CD4-positive, alpha-beta T cell treated with Interferon gamma for 1 hour (primary cell): ENCODE measurements at regions not wholly inside any gene's neighbourhood (a gene's known extent, or its start where the extent isn't known, plus 50 kb on each side); places are given as distances from the start of the nearest gene placed in this dataset.

Experiments used
- DNase-seq: peaks from one replicate; pipeline ENCODE4 v3.0.0-alpha.2; 2020

DNA sequence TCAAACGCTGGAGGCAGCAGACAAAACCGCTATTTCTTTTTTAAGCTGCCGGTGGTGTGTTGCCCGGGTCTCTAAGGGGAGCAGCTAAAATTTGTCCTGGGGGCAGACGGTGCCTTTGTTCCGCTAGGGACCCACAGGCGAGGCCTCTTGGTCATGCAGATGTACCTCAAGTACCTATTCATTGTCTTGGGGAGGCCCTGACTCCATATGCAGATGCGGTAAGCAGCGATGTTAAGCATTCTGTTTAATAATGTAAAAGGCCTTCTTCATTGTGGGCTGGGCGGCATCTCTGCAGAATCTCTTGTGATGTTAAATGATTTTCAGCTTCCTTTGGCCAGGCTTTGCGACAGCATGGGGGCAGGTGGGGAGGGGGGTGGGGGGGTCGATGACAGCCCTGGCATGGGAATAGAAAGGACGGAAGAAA is 98.9 kb upstream of the PJA1 start:
- no peak for DNase-seq

DNA sequence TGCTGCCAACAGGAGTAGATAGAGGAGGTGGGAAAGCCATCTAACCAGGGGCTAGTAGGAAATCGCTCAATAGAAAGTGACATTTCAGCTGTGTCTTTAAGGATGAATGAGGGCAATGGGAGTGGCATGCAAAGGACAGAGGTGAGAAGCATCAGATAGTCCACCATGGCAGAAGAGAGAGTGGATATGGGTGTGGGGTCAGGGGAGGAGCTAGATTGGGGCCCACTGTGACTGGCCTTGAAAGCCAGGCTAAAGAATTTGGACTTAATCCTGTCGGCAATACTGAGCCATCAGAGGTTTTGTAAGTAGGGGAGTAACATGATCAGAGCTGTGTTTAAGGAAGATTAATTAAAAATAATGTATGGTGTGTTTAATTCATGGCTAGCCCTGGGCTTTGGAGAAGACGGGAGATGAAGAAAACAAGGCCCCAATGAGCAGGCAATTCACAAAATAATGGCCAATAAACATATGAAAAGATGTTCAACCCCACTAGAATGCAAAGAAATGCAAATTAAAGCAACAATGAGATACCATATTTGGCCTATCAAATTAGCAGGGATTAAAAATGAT is 98.1 kb upstream of the PJA1 start:
- no peak for DNase-seq

DNA sequence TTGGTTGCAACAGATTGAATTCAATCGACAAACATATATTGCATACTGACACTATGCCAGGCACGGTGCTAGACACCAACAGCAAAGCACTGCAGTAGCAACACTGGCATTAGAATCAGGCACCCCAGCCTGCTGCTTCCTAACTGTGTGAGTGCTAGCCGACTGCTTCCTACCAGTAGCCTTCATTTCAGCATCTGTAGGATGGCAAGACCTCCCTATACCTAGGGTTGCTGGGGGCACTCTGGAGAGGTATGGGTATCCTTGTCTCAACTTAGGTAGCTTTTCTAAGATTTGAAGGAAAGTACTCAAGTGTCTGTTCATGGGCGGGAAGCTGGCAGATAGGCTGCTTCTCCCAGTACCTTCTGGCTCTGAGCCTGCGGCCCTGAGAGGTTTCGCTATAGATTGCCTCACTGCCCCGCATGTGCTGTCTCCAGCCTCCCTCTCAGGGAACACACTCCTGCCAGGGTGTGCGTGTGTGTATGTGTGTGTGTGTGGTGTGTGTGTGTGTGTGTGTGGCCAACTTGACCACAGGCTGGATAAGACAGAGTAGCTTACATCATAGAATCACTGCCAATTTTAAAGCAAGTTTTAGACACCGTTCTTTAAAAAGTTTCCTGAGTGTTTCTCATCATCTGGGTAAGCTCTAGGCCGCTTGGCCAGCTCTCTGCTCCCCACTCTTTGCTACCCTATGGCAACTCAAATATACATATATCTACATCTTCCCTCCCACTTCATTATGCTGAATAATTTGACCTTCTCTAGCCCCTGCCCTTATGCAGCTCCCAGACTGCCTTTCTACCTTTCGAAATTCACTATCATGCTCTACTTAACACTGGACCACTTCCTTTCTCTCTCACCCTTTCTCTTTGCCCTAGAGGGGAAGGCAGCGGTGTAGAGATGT is 97.0 kb upstream of the PJA1 start:
- DNase-seq, result no peak

DNA sequence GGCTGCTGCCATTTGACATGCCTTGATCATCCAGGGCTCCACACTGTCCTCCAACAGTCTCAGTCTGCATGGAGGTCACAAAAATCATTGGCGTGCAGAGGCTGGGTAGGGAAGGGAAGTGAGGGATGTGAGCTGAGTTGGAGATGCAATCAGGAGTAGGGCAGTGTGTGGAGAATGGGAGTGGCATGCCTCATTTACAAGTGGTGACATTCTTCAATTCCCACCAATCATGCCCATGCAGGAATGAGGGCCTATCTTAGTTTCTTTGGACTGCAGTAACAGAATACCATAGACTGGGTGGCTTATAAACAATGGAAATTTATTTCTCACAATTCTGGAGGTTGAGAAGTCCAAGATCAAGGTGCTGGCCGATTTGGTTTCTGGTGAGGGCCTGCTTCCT is 94.9 kb upstream of the PJA1 start:
- no peak for DNase-seq

GRCh38 chrX:69258893-69259292 is 93.6 kb upstream of the PJA1 start:
- DNase-seq, result no peak

DNA sequence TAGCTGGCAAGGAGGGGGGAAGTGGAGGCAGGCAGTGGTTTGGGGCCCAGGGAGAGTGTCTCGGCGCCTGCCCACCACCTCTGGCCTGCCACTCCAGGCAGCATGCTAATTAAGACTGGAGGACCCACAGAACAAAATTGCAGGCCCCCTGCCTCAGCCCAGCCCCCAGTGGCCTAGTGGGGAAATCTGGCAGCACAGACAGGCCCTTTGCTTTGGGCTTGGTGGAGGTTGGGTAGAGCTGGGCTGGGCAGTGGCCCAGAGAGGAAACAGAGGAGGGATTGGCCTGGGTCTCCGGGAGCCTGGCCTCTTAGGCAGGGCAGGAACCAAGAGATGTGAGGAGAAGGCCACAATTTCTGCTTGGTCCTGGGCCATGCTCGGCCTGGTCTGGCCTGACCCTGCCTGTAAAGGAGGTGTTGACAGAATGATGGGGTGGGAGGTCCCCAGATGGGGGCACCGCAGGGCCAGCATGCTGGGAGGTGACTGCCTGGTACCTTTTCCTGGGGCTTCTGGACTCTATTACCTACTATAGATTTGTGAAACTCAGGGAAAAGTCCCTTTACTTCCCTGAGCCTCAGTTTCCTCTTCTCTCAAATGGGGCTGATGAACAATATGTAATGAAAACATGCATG is 92.4 kb upstream of the PJA1 start:
- DNase-seq, result no peak

DNA sequence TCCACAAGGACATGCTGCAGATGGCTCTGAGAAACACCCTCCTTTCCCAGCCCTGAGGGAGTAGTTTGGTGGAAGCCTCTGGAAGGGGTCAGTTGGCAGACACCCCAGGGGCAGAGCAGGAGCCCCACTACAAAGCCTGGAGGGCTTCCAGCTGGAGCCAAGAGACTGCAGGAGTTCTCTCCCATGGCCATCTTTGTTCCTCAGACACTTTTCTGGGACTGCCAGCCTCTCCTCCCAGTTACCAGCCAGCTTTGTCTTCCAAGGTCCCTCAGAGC is 91.0 kb upstream of the PJA1 start:
- DNase-seq, result no peak

DNA sequence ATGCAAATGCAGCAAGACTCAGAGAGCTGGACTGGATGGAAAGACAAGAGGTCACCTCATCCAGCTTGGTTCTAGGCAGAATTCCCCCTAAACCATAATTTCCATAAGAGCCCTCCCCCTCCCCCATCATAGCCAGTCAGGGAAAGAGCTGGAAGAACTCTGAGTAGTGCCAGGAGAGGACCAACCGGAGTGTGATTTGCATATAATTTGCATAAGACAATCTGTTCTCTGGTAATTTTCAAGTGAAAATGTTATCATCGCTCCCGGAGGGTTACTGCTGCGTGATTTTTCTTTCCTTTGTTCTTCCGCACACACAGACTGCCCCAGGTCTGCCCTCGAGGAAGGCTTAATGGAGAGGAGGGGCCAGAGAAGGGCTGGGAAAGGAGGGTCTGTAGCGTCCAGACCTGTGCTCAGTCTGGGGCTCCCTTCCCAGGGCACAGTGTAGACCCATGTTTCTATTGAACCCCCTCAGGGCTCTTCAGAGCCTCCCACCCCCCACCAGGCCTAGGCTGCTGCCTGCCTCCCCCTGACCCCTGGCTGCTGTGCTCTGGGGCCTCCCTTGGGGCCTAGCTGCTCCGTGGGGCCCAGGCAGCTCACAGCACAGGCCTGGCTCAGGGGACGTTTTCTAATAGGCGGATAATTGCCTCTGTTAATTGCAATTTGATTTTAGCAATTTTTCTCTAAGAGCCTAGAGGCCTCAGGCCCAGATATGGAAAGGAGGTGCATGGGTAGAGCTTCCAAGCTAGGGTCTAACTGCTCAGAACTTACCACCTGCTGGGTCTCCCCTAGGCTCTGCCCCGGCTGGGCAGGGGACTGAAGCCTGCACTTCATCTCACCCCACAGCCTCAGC is 90.4 kb upstream of the PJA1 start:
- no peak for DNase-seq

GRCh38 chrX:69253821-69254220 is 88.6 kb upstream of the PJA1 start:
- no peak for DNase-seq

DNA sequence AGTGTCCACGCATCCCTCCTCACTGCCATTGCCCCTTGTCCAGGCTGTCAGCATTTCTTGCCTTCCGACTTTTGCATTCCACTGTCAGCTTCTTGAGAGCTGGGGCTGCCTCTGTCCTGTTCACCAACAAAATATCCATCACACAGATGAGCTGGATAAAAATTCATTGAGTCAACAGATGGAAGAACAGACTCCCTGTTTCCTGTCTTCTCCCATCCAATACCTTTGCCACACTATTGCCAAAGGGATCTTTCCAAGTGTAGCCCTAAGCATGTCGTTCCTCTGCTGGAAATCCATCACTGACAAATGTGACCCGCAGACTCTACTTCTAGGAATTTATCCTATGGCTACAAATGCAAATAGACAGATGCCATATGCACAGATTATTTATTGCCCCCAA is 78.0 kb upstream of the PJA1 start:
- no peak for DNase-seq

DNA sequence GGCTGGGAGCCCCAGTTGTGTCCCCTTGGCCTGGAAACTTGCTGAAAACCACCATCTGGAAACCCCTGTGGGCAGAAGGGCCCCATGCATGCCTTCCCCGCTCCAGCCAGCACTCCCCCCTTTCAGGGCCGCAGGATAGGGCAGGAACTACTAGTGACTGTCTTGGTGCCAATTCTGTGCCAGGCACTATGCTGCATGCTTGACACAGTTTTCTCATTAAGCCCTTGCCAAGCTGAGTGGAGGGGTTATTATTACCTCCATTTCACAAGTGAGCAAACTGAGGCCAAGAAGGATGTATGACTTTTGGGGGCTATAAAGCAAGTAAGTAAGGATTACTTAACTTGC is 73.6 kb upstream of the PJA1 start:
- DNase-seq, result no peak

- no peak for DNase-seq
Measured at GRCh38 chrX:69238114-69238886, 73.0 kb upstream of the PJA1 start.

DNA sequence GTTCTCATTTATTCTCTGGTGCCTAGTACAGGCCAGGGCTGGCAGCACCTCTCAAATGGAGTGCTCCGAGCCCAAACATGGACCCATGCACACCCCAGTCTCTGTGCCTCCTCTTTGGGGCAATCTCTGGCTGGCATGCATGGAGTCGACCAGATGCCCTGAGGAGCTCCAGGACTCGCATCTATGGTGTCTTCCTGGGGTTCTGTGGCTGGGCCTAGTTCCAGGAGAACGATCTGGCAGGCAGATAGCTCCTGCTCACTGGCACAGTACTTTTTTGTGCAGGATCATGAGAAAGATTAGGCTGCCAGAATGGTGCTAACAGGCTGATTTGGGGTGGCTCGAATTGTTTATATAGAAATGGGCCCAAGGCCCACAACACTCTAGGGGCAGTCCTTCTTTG is 72.0 kb upstream of the PJA1 start:
- DNase-seq, result no peak

DNA sequence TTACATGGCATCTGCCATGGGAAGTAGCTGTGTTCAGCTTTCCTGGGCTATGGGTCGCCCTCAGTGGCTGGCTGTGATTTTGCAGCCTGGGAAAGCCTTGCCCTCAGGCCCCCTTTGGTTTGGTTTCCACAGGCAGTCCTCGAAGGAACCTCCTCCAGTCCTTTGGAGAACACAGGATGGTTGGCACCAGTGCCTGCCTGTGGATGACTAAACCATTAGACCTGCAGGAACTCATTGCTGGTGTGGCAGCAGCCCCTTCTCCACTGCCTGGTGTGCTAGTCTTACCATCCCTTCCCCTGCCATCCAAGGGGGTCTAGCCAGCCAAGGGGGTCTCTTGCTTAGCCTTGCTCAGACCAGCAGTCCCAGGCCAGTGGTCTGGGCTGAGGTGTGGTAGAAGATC is 71.4 kb upstream of the PJA1 start:
- no peak for DNase-seq

DNA sequence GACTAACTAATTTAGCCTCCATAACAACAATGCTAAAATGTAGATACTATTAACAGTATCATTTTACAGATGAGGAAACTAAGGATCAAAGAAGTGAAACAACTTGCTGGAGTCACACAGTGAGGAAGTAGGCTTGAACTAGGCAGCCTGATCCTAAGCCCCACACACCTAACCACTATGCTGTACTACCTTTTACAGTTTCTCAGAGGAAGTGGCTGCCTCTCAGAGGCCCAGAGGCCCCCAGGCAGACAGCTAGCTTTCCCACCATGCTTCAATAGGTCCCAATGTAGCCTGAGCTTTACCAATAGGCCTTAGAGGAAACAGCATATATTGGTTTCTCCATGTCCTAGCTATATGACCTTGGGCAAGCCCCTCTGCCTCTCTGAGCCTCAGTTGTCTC is 69.4 kb upstream of the PJA1 start:
- DNase-seq, result no peak

DNA sequence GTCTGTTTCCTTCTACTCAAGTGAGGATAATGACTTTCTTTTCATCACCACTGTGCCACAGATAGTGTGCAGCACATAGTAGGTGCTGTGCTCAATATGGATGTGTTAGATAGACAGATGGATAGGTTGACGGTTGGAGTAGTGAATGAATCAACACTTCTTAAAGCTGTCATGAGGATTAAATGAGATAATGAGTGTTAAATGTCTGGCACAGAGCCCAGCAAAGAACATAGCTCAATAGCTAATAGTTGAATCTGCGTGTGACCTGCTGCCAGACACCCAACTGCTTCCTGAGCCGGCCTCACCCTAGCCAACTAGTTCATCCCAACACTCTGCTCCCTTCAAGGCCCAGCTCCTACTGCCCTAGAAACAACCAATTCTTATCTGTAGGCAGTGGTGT is 67.7 kb upstream of the PJA1 start:
- DNase-seq, result no peak

DNA sequence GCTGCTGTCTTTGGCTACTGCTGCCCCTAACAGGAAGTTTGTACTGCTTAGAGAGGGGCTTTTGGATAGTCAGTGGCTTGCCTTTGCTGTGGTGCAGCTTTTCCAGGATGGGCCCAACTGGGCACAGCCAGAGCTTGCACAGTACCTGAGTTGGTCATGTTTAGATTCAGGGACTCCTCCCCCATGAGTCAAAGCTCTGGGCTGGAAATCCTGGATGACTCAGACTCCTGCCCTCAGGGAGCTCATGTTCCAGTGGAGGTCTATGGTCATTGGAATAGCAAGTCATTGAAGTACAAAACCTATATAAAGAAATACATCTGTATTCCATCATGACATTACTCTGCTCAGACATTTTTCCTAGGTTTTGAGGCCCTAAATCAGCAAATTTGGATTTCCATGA is 66.7 kb upstream of the PJA1 start:
- DNase-seq, result no peak

DNA sequence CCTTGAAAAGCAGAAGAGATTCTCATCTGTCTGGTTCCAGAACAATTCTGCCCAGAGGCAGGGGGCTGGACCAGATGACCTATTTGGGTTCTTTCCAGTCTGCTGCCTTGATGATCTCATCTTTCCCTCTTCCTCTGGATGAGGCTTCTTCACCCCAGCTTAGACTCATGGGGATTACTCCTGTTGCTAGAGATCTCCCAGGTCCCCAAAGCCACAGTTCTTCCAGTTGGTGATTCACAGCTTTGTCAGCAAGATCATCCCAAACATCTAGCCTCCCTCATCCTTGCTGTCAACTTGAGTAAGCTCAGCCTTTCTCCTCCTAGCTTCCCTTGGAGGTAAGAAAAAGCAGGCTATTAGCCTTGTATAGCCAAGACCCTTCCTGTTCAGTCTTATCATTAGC is 64.2 kb upstream of the PJA1 start:
- no peak for DNase-seq

- no peak for DNase-seq
Measured at GRCh38 chrX:69228732-69229131, 63.5 kb upstream of the PJA1 start.

DNA sequence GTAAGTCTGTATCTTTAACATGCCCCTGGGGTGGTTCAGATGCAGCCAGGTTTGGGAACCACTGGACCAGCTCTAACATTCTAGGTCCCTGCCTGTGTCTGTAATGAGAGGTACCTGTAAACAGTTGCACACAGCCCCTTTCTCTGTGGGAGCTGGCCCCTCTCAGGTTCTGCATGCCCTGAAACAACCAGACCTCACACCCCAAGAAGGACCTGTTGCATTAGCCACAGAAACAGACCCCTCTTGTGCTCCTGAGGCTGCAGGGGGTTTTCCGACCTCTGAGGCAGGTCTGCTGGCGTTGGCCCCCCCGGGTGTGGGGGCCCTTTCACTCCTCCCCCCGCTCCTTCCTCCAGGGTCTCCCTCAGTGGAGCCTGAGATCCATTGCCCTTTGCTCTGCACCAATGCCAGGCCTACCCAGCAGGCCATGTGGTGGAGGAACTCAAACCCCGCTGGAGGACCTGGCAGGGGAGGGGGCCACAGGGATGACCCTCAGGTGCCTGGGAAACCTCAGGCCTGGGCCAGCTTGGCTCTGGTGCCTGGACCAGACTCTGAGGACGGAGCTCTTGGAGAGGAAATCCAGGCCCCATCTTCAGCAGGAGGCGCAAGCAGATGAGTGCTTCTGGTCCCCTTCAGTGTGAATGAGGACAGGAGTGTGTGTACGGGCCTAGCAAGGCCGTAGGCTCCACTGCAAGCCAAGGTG is 61.4 kb upstream of the PJA1 start:
- no peak for DNase-seq

DNA sequence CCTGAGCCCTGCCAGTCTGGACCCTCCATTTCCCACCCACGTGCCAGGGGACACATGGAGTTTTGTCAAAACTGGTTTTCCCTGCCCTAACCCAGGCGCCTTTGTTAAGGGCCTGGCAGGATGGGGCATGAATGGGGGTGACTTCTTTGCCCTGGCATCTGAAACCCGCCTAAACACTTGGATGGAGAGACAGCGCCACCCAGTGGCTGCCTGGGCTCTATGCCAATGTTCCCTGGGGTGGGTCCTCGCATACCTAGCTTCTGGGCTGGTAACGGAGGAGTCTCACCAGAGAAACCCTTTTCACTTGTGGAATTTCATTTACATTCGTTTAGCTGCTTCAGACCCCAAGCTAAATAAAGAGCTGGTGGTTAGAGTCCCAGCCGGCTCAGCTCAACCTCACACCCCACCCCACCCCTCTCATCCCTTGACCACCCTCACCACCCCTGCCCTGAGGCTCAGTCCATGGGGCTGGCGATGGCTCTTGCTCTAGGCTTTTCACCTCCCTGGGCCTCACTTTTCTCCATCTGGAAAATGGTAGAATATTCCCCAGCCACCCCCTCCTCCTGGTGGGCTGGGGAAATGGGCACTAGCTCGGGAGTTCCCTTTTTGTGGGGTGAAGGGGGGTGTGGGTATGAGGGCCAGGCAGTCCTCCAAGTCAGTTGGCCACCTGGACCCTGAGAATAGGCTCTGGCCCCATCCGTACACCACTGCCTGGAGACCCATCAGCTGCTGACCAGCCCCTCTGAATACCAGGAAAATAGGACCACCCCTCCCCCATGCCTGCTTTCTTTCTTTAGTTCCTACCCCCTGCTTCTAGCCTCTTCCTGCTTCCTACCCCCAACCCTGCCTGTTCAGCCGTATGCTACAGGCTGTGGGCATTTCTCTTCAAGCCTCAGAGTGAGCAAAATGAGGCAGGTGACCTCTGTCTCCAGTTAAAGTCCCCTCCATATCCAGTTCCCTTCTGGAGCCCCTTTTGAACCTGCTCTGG is 57.1 kb upstream of the PJA1 start:
- peak; percentile 53 for DNase-seq
